ENCODE measurements at regions not wholly inside any gene's neighbourhood (a gene's known extent, or its start where the extent isn't known, plus 50 kb on each side); places are given as distances from the start of the nearest gene placed in this dataset.

- DNase-seq, result no peak
These were observed 126.9 kb downstream of the IPMK start for GRCh38 chr10:58140691-58141347.

GRCh38 chr10:58140054-58140453 lies 127.6 kb downstream of the IPMK start:
- no peak for DNase-seq

DNA sequence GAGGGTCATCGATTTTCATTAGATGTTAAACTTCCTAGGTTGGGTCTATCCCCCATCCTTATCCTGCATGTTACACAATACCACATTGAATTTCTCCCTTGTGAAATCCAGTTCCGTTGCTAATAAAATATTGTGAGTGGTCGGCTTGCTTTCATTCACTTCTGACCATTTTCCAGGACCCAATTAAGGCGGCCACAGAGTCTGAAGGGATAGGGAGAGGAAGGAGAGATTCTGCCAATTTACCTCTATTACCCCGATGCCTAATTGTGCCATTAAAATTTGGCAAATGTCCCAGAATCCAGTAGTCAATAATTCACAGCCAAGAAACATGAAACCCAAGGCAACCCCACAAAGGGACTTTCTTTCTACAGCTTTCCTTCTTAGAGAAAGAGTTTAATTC lies 129.9 kb downstream of the IPMK start:
- no peak for DNase-seq

GRCh38 chr10:58115218-58116050 lies 152.3 kb downstream of the IPMK start:
- no peak for DNase-seq

DNA sequence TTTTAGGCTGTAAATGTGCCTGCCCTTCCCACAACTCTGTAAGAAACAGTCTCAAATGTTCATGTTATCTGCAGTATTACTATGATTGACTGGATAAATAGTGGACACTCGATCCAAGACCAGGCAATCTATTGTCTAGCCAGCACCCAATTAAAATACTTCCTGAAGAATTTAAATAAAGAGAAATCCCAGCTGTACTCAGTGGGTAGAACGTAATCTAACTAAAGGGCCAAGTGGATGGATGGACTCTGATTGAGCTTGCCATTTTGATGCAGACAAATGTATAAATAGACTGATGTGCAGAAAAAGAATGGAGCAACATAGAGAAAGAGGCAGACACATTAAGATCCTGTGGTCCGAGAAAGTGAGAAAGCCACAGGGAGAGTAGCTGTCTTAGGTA lies 158.0 kb downstream of the IPMK start:
- no peak for DNase-seq

DNA sequence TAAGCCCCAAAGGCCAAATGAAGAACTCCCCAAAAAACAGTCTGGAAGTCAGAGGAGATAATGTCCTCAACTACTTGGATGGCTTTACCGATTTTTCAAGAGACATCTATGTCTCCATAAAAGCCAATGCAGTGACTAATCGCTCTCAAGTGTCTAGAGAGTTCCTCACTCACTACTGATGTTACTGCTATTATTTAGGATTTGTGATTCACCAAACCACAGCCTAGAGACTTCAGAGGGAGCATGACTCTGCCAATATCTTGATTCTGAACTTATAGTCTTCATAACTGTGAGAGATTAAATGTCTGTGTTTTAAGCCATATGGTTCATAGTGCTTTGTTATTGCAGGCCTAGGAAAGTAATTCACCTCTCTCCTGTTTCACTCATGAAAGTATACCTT lies 160.2 kb downstream of the IPMK start:
- DNase-seq, result no peak

GRCh38 chr10:58106211-58107035 lies 161.3 kb downstream of the IPMK start:
- DNase-seq, result no peak

- no peak for DNase-seq
These were observed 163.3 kb downstream of the IPMK start for GRCh38 chr10:58104351-58104751.

DNA sequence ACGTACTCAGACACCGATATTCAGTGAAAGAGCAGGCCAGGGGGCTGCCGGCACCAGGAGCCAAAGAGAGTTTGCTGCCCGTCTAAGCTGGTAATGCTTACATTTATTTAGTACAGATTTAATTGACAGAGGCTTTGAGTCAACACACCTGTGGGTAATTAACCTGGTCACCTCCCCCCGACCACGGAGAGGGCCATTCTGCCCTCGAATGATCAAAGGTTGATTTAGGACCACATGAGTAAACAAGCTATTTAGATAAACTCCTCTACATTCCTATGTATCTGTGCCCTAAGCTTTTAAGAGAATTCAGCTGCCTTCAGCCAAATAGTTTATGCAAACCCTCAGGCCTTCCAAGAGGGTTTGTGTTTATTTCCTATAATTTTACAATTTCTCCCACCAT lies 164.8 kb downstream of the IPMK start:
- DNase-seq, result no peak

DNA sequence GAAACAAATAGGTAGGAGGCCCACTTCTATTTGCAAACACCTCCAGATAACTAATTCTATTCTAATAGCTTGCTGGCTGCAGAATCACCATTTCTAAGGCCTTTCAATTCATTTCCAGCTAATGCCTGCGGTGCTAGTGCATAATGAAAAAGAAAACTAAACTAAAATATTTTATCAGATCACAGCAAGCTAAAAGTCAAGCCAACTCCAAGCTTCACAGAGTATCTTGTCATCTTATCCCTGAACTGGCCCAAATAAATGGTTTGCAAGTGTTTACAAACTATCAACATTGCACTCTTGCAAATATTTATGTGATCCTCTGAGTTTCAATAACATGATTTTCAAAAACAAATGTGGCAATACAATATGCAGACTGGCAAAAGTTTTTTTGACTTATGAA lies 166.0 kb downstream of the IPMK start:
- no peak for DNase-seq

- no peak for DNase-seq
These were observed 172.5 kb downstream of the IPMK start for GRCh38 chr10:58094985-58095718.

GRCh38 chr10:58091886-58092285 lies 175.8 kb downstream of the IPMK start:
- DNase-seq, result no peak

GRCh38 chr10:58089739-58090138 lies 178.0 kb downstream of the IPMK start:
- no peak for DNase-seq

DNA sequence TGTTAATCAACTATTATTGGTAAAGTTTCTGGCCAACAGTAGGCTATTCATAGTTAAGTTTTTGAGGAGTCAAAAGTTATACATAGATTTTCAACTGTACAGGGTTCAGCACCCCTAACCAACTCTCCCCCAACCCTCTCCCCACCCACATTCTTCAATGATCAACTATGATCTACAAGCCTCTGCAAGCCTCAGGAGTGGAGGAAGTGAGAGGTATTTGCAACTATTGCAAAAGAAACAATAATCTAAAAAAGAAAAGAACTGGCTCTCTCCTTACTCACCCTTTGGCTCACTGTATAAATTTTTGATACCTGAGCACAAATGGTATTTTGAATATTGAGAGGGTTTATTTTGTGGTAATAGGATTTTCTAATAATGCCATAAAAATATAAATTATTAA lies 179.8 kb downstream of the IPMK start:
- DNase-seq, result no peak

- no peak for DNase-seq
These were observed 180.9 kb downstream of the IPMK start for GRCh38 chr10:58086763-58087150.

DNA sequence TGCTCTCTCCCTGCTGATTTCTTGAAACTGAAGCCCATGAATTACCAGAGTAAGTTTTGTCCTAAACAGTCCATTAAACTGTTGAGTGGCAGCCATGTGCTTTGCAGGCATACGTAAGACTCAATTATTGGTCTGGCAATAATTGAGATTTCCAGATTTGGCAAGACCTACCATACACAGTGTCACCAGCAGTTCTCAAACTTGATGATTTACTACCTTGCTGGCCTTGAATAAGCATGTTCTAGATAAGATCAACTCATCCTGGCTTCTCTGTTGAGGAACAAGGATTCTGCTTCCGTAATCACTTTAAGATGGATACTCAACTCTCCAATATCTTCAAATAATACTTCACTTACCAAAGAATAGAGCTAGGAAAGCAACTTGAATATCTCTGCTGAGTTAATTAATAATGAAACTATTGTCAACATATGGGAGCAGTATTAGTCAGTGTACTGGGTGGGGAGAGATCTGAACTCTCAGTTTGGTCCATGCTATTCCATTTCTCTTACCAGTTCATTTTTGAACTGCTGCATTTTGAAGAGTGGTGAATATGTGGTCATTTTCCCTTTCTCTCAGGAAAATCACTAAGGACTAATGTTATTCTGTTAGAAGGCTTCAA lies 181.4 kb downstream of the IPMK start:
- DNase-seq, result no peak

GRCh38 chr10:58082248-58082647 lies 185.4 kb downstream of the IPMK start:
- no peak for DNase-seq

DNA sequence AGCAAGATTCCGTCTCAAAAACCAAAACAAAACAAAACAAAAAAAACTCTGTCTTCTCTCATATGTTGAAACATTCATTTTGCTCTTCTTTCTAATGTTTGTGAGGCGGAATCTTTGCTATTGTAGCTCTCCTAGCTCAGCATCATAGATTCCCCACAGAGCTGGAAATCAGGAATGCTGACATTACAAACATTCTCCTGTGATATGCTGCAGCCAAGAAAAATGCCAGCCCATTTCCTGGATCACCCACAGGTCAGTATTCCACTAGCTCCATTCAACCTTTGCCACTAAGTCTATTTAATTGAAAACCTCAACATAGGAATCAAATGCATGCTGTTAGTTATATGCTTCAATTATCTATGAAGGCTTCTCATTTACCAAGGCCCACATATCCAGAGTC lies 186.3 kb downstream of the IPMK start:
- DNase-seq, result no peak

DNA sequence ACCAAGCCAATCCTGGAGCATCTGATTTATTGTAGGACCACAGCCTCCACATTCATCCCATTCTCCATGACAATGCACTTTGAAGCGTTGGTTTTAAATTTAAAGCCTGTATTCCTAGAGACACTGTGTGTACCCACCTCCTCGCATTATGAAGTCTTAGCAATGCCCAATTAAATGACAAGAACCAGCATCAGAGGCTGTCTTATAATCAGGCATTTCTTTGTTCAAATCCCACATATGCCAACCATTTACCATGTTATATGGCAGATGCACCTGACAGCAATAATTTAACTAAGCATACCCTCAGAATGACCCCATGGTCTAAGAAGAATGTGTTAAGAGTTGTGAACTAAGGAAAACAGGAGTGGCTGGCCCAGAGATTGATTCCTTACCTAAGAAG lies 188.2 kb downstream of the IPMK start:
- DNase-seq, result no peak

DNA sequence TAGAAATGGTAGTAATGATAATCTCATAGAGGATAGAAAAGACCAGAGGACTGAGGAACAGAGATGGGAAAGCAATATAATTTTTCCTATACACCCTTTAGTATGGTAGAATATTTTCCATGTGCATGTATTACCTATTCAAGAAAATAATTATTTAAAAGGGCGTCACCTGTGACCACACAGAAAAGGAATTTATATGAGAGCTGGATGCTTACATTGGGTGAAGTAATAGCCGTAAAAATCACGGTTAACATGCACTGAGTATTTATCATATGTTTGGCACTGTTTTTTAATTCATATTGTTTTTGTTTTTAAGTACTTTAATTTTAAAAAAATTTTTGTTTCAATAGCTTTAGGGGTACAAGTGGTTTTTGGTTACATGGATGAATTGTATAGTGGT lies 195.1 kb downstream of the IPMK start:
- no peak for DNase-seq

DNA sequence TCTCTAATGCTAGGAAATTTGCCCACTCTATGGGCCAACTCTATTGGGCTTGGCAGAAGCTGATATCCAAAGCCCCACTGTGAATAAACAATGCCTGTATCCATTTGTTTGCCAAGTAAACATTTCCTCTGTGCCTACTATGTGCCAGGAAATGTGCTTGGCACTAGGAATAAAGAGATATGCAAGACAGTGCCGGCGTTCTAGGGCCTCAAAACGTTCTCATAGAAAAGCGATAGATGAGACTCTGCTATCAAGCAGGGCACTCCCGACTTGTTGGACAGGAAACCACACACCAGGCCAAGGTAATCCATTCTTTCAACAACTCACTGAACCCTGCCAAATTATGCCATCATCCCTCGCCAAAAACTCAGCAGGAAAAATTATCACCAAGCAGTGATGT lies 196.7 kb downstream of the IPMK start:
- no peak for DNase-seq

DNA sequence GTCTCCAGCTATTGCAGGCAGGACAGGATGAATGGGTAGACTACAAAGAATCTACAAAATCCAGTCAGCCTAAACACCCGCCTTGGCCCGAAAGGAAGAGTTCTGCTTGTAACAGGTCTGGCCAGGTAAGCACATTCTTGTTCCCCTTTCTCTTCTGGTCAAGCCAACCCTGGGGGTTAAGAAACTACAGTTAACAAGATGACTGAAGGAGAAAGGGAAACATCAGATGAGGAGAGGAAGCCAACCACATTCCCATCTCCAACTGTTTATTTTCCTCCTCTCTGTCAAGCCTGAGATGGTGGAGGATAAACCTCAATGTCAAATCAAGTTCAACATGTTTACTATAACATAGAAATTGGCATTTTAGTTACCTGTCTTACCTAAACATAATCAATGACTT lies 198.9 kb downstream of the IPMK start:
- DNase-seq, result no peak

DNA sequence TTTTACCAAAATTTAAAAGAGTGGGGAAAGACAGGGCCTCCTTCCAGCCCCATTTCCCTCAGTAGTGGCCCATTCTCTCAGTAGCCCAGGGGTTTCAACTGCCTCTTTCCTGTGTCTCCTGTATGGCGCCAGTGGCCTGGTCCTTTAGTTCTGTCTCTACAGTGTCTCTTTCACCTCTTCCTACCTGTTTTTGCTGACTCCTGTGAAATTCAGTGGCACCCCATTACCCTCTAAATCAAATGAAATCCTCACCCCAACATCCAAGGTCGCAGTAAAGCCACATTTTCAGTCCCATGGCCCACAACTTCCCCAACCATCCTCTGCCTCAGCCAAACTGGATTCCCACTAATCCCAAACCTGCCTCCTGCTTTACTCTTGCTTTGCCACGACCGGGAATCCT lies 200.7 kb downstream of the IPMK start:
- no peak for DNase-seq

All from activated T-cell treated with anti-CD3 and anti-CD28 coated beads, Interleukin-2, amount 50 U/mL, for 48 hours (primary cell).